ENCODE measurements at regions not wholly inside any gene's neighbourhood (a gene's known extent, or its start where the extent isn't known, plus 50 kb on each side); places are given as distances from the start of the nearest gene placed in this dataset.

- in situ Hi-C loops (cut with HindIII; ENCODE audit: low sequenced_read_pairs): loop anchor here (5.0 kb wide), 1 partner anchor 40 kb away; no protein-coding TSS in a partner anchor
These were observed 183.1 kb upstream of the CITED2 start for GRCh38 chr6:139557547-139557946.

GRCh38 chr6:139556532-139556931 lies 182.1 kb upstream of the CITED2 start:
- in situ Hi-C loops (cut with HindIII; ENCODE audit: low sequenced_read_pairs): loop anchor here (5.0 kb wide), 1 partner anchor 39 kb away; no protein-coding TSS in a partner anchor

DNA sequence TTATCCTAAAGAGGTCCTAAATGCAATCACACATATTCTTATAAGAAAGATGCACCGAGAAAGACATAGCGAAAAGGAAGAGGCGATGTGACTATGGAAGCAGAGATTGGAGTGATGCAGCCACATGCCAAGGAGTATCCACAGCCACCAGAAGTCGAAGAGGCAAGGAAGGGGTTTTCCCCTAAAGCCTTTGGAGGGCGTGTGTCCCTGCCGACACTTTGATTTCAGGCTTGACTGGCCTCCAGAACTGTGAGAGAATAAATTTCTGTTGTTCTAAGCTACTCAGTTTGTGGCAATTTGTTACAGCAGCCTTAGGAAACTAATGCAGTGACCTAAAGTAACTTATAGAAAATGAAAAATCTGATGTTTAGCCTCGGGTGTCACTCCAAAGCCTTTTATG lies 179.5 kb upstream of the CITED2 start:
- in situ Hi-C loops (cut with HindIII; ENCODE audit: low sequenced_read_pairs): no loop called here

- in situ Hi-C loops (cut with HindIII; ENCODE audit: low sequenced_read_pairs): no loop called here
These were observed 176.9 kb upstream of the CITED2 start for GRCh38 chr6:139551376-139551775.

GRCh38 chr6:139550361-139550760 lies 175.9 kb upstream of the CITED2 start:
- in situ Hi-C loops (cut with HindIII; ENCODE audit: low sequenced_read_pairs): no loop called here

DNA sequence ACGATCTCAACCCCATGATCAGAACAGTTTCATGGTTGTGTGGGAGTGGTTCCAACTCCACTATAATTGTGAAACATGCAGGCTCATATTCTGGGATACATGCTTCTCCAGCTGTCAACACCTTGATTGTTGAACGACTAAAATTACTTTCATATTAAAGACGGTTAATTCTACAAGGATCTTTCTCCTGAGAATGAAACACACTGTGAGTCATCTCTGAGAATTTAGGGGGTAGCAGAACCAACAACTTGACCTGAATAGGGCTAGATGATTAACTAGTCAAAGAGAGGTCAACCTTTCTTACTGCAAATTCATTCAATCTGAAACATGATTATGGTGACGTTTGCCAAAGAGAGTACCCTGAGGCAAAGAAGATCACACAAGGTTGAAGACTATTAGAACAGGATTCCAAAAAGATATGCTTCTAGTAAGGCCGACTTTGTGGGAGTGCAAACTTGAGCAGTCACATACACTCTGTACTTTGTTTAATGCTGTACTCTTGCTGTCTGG lies 175.2 kb upstream of the CITED2 start:
- in situ Hi-C loops (cut with HindIII; ENCODE audit: low sequenced_read_pairs): no loop called here

DNA sequence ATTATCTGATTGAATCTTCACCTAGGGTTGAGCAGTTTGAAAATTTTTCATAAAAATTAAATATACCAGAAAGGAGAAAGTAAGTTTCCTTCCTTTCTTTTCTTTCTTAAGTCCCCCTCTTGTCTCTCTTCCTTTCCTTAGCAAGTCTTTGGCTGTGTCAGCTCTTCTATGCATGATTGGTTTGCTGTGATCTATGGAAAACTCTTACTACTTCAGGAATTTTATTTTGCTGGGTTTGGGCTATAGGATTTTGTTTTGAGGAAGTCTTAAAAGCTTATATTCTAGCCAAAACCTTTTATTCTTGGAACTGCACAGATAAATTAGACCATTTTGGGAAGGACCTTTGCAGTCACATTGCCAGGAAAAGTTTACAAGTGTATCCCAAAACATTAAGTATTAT lies 173.4 kb upstream of the CITED2 start:
- in situ Hi-C loops (cut with HindIII; ENCODE audit: low sequenced_read_pairs): no loop called here

DNA sequence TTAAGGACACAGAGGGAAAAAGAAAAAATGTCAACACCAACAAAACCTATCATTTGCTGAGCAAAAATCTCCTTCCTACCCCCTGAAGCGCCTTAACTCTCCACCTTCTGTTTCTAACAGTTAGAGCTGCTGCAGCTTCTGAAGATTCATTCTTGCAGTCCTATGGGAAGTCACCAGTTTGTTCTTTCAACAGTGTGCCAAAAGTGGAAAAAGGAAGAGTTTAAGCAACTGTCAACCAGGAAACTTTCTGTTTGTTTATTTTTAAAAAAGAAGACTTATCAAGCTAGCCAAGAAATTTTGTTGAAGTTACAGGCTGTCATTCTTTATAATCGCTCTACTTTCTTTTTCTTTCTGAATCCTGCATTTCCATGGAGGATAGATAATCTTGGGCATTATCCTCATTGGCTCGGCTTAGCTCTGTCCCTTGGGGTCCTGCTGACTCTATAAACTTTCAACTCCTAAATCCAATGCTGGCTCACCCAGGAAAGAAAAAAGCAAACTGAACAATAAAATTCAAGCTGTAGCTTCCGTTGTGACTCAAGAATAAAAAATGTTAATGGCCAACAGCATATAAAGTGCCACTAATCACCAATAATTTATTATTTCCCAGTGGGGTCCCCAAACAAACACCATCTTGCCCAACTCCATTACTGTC lies 172.8 kb upstream of the CITED2 start:
- in situ Hi-C loops (cut with HindIII; ENCODE audit: low sequenced_read_pairs): no loop called here

- in situ Hi-C loops (cut with HindIII; ENCODE audit: low sequenced_read_pairs): no loop called here
These were observed 171.6 kb upstream of the CITED2 start for GRCh38 chr6:139546106-139546472.

DNA sequence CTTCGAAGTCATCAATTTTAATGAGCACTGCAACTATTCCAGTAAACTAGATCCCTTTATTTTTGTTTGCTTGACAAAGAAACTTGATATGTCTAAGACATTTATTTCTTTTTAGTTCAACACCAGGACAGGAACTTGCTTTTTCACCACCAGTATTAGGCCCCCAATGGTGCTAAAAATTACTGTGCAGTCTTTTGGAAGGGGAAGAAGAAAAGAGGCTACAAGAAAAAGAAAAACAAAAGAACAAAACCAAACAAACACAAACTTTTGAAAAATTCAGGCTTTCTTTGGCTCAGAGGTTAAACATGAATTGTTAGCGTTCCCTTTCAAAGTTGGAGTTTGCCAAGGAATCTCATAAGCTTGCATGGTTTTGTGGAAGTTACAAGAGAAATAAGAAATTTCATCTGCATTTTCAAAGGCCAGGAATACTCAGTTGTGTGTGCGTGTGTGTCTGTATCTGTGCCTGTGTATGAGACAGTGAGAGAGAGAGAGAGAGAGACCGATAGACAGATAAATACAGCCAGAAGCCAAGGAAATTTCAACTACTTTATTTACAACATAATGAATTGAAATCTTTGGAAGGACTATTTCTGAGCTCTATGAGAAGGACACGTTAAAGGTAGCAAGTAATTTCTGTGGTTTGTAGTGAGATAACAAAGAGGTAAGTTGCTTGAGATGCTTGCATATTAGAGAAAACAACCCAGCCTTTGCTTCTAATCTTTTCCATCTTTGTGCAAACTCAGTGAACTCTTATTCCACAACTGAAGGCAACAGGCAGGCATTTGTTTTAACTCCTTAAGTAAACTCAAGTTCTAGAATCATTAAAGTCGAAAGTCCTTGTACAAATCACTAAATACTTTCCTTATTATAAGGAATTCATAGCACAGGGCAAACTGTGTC lies 171.0 kb upstream of the CITED2 start:
- in situ Hi-C loops (cut with HindIII; ENCODE audit: low sequenced_read_pairs): no loop called here

- in situ Hi-C loops (cut with HindIII; ENCODE audit: low sequenced_read_pairs): no loop called here
These were observed 170.2 kb upstream of the CITED2 start for GRCh38 chr6:139544701-139545057.

GRCh38 chr6:139542351-139542750 lies 167.9 kb upstream of the CITED2 start:
- in situ Hi-C loops (cut with HindIII; ENCODE audit: low sequenced_read_pairs): no loop called here

DNA sequence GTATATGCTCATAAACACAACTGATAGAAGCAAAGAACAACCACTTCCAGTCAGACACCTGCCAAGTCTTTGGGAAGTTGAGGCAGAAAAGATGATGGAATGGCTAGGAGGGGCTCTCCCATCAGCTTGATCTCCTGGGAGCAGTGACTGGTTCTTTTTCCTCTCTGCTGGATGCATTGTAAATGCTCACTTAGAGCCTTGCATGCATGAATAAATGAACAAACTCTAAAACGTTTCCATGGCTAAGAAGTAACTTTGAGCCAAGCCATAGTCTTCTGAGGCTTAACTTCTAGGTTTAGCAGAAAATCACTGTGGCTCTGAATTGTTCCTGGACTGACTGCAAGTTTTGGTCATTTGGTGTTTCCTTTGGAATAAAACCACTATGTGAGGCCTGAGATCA lies 166.4 kb upstream of the CITED2 start:
- in situ Hi-C loops (cut with HindIII; ENCODE audit: low sequenced_read_pairs): no loop called here

- in situ Hi-C loops (cut with HindIII; ENCODE audit: low sequenced_read_pairs): no loop called here
These were observed 165.8 kb upstream of the CITED2 start for GRCh38 chr6:139540276-139540675.

DNA sequence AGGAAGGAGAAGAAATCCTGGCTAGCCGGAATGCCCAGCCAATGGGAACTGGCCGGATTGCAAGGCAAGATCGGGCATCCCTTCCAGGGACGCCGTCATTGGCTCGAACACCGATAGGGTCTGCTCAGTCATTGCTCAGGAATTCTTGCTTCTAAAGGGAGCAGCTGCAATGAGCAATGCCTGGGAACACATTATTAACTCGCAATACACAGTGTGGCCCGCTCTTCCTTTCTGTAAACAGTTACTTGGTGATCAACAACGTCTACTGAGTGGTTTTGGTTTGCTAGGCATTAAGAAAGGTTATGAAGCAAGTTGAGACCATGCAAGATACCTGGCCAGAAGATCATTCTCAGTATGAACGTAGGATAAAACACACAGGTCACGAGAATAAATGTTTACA lies 165.4 kb upstream of the CITED2 start:
- in situ Hi-C loops (cut with HindIII; ENCODE audit: low sequenced_read_pairs): loop anchor here (5.0 kb wide), 1 partner anchor 163 kb away; no protein-coding TSS in a partner anchor

- in situ Hi-C loops (cut with HindIII; ENCODE audit: low sequenced_read_pairs): loop anchor here (5.0 kb wide), 1 partner anchor 161 kb away; no protein-coding TSS in a partner anchor
These were observed 163.9 kb upstream of the CITED2 start for GRCh38 chr6:139538366-139538765.

DNA sequence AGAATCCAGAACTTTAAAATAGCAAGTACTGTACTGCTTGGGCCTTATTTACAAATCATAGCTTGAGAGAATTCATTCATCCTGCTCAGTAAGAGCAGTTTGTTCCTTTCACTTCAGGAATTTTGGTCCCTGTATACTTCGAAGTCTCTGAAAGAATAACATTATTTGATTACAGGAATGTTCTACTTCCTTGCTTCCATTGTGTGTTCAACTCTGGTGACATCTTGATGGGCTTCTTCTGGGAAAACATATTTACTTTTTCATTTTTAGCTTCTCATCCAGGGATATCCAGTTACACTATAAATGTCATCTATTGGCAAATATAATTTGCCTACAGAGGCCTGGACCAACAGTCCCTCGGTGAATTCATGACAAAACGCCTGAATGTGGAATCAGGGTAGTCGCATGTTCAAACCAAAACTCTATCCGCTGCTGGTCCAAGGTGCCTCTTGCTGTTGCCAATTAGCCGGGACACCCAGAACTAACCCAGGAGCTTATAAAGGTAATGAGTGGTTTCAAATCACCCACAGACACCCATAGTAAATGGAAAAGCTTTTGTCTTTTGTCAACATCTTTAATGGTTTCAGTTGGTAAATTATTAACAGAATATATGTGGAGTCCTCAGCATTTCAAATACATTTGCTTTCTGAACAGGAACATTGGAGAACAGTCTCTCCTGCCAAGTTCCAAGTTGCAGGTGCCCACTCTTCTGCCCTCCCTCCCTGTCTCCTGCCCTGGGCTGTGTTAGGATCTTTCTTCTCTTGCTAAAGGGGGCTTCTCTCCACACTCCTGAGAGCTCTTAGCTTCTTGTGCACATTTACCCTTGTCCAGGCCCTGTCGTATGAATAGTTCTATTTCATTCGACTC lies 162.5 kb upstream of the CITED2 start:
- in situ Hi-C loops (cut with HindIII; ENCODE audit: low sequenced_read_pairs): loop anchor here (5.0 kb wide), 1 partner anchor 160 kb away; no protein-coding TSS in a partner anchor

DNA sequence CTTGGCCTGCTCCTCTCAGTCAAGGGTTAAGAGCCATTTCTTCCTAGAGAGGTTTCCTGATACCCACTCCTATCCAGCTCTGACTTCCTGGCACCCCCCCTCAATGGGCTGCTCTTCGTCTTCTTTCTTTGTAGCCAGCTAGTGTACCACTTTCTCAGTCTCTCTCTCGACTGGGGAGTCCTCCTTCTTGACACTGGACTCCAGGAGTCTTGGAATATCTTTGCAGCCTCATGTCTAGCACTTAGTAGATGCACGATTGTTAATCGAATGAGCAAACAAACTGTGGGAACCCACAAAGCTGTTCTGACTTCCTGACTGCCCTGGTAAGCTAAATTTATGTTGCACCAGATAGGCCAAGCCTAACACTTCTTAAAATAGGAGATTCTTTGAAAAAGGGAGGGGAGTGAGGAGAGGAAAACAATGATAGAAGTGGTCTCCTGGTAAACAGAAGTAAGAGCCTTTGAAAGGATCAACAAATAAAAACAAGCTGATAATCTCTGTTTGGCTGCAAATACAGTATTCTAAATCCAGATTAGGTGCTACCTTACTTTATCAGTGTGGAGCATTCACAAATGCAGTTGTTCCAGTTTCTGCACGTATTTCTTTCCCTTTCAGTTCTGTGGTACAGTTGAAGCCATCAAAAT lies 160.1 kb upstream of the CITED2 start:
- in situ Hi-C loops (cut with HindIII; ENCODE audit: low sequenced_read_pairs): loop anchor here (5.0 kb wide), 1 partner anchor 157 kb away; no protein-coding TSS in a partner anchor

GRCh38 chr6:139533573-139534471 lies 159.4 kb upstream of the CITED2 start:
- in situ Hi-C loops (cut with HindIII; ENCODE audit: low sequenced_read_pairs): no loop called here
